ENCODE measurements at regions not wholly inside any gene's neighbourhood (a gene's known extent, or its start where the extent isn't known, plus 50 kb on each side); places are given as distances from the start of the nearest gene placed in this dataset.

DNA sequence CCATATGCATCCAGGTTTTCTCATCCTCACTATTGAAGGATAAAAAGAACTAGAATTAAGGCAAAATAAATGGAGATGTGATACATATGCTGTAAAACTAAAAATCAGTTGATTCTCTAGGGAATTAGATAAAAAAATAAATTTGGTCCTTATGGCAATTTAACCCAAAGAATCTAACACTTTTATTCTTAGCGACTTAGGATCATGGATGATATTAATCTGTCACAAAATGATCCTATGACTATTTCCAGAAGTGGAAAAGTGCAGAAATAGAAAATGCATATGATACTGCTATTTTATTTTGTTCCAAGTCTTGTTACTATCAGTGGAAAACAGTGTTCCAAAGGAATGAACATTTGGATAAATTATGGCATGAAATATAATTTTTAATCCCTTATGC is 746.3 kb downstream of the ROBO2 start:
- TF ChIP-seq, protein P1, sequence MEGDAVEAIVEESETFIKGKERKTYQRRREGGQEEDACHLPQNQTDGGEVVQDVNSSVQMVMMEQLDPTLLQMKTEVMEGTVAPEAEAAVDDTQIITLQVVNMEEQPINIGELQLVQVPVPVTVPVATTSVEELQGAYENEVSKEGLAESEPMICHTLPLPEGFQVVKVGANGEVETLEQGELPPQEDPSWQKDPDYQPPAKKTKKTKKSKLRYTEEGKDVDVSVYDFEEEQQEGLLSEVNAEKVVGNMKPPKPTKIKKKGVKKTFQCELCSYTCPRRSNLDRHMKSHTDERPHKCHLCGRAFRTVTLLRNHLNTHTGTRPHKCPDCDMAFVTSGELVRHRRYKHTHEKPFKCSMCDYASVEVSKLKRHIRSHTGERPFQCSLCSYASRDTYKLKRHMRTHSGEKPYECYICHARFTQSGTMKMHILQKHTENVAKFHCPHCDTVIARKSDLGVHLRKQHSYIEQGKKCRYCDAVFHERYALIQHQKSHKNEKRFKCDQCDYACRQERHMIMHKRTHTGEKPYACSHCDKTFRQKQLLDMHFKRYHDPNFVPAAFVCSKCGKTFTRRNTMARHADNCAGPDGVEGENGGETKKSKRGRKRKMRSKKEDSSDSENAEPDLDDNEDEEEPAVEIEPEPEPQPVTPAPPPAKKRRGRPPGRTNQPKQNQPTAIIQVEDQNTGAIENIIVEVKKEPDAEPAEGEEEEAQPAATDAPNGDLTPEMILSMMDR (IDR thresholded peaks at IDR 0.05): no peak
- no peaks in the 10 kb centered on the region for H3K4me1 ChIP-seq
- no peak overlapping the region for H3K27ac ChIP-seq
- intact Hi-C loops (cut with DNase I): no loop called here
- DNase-seq: no peak
- no peaks in the 10 kb centered on the region for H3K9me3 ChIP-seq
- no peak overlapping the region for H3K4me3 ChIP-seq
- no peaks in the 10 kb centered on the region for H3K27me3 ChIP-seq
- H3K36me3 ChIP-seq: no peaks in the 10 kb centered on the region
- no peak overlapping the region for H3K9ac ChIP-seq (ENCODE audit: low read depth in 2 of 2, low read length in 2 of 2)

DNA sequence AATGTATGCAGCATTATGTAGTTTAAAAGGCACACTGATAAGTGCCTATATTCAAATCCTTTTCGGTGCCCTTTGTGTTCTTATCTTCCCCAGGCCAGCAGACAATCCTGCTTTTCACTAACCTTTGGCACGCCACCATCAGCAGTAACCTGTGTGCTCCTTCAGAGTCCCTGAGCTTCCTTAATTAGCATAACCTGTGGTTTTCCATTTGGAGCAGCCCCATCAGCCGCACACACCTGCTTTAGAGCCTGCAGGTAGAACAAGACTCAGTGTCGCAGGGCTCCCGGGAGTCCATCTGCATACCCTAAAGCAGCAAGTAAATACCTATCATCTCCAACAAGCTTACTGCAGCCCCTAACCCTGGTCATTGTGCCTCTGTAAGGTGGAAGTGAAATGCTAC is 755.1 kb downstream of the ROBO2 start:
- intact Hi-C loops (cut with DNase I): no loop called here
- DNase-seq: peak; percentile 39
- H3K9ac ChIP-seq (ENCODE audit: low read depth in 2 of 2, low read length in 2 of 2): no peak overlapping the region
- H3K36me3 ChIP-seq: no peaks in the 10 kb centered on the region
- no peaks in the 10 kb centered on the region for H3K27me3 ChIP-seq
- H3K27ac ChIP-seq: no peak overlapping the region
- TF ChIP-seq, protein P1 (IDR thresholded peaks at IDR 0.05): no peak
- H3K9me3 ChIP-seq: no peaks in the 10 kb centered on the region
- H3K4me3 ChIP-seq: no peak overlapping the region
- H3K4me1 ChIP-seq: no peaks in the 10 kb centered on the region

DNA sequence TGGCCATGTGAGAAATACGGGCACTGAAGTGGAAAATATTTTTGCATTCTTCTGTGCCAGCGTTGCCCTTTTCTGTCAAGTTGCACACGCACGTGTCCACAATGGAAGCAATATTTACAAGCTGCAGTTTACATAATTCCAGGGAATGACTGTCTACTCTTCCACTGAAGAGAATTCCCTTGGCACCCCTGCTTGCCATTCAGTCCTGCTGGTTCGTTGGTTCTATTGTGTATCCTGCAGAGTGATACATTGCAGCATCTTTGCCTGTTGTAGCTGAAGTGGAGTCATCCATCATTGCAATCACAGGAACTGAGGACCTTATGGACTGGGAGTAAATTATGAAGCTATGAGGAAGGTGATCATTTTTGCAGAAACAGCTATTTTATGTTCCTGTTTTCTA is 759.4 kb downstream of the ROBO2 start:
- no peaks in the 10 kb centered on the region for H3K27me3 ChIP-seq
- no peak overlapping the region for H3K4me3 ChIP-seq
- intact Hi-C loops (cut with DNase I): no loop called here
- no peak overlapping the region for H3K27ac ChIP-seq
- no peak overlapping the region for H3K9ac ChIP-seq (ENCODE audit: low read depth in 2 of 2, low read length in 2 of 2)
- H3K36me3 ChIP-seq: no peaks in the 10 kb centered on the region
- no peak for DNase-seq
- TF ChIP-seq, protein P1 (IDR thresholded peaks at IDR 0.05): no peak
- H3K4me1 ChIP-seq: no peaks in the 10 kb centered on the region
- H3K9me3 ChIP-seq: no peaks in the 10 kb centered on the region

DNA sequence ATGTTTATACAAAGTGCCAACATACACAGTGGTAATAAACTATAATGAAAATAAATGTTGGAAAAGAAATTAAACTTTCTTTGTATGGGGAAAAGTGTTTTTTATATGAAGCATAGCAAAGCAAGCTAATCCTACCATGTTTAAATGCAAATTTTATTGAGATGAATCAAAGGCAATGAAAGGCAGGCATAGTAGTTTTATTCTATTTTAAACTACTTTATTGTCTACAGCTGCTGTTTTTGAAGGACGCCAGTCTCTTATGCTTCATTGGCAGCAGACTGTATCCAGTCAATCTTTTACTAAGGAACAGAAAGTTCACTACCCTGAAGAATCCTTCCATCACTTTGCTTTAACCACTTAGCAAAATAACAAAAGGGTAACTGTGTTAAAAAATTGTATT is 761.0 kb downstream of the ROBO2 start:
- intact Hi-C loops (cut with DNase I): no loop called here

DNA sequence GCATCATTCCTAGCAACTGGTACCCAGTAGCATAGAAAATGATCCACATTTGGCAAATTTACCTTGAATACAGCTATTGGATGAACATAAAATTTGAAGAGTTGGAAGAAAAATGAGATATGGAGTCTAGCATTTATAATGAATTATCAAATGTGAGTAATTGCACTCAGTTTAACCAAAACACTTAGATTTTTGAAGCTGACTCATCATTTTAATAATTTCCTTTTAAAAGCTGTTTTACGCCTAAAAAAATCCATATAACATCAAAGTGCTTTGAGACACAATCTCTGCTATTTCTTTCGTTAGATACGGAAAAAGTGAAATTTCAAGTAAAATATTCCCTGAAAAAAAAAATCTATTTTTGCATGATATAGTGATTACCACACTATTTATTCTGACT is 767.4 kb downstream of the ROBO2 start:
- no peak for DNase-seq
- Histone ChIP-seq H3K27ac (no peak overlapping the region), H3K27me3 (no peaks in the 10 kb centered on the region), H3K4me3 (no peak overlapping the region), H3K9ac (ENCODE audit: low read depth in 2 of 2, low read length in 2 of 2) (no peak overlapping the region), H3K36me3 (no peaks in the 10 kb centered on the region), H3K4me1 (no peaks in the 10 kb centered on the region), H3K9me3 (no peaks in the 10 kb centered on the region)
- intact Hi-C loops (cut with DNase I): no loop called here
- TF ChIP-seq, protein P1 (IDR thresholded peaks at IDR 0.05): no peak

More for the DNA sequence above, 761.0 kb downstream of the ROBO2 start:
- H3K4me1 ChIP-seq: no peaks in the 10 kb centered on the region
- no peaks in the 10 kb centered on the region for H3K36me3 ChIP-seq
- H3K9me3 ChIP-seq: no peaks in the 10 kb centered on the region
- H3K4me3 ChIP-seq: no peak overlapping the region
- no peak for DNase-seq
- no peak overlapping the region for H3K27ac ChIP-seq
- TF ChIP-seq, protein P1 (IDR thresholded peaks at IDR 0.05): no peak
- no peak overlapping the region for H3K9ac ChIP-seq (ENCODE audit: low read depth in 2 of 2, low read length in 2 of 2)
- no peaks in the 10 kb centered on the region for H3K27me3 ChIP-seq

DNA sequence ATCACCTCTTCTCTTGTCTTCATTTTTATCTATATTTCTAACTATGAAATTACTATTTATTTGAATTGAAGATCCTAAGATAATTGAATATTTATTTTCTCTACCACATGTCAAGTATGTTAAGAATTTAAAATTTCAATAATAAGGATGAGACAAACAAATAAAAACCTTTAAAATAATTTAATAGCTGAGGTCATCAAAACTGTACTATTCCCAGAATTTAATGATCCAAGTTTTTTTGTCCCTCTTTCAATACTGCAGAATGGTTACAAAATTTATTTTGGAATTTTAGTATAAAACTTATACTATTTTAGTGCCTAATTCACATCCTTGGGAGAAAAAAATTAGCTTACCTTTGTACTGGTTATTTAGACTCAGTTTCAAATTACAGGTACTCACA is 774.9 kb downstream of the ROBO2 start:
- Histone ChIP-seq H3K27me3 (no peaks in the 10 kb centered on the region), H3K4me1 (no peaks in the 10 kb centered on the region), H3K9ac (ENCODE audit: low read depth in 2 of 2, low read length in 2 of 2) (no peak overlapping the region), H3K36me3 (no peaks in the 10 kb centered on the region), H3K4me3 (no peak overlapping the region), H3K27ac (no peak overlapping the region), H3K9me3 (no peaks in the 10 kb centered on the region)
- intact Hi-C loops (cut with DNase I): no loop called here
- TF ChIP-seq, protein P1 (IDR thresholded peaks at IDR 0.05): no peak
- DNase-seq: no peak

All from colonic mucosa (tissue), 4 donors.